HuH-7 (cell line): ENCODE measurements at regions not wholly inside any gene's neighbourhood (a gene's known extent, or its start where the extent isn't known, plus 50 kb on each side); places are given as distances from the start of the nearest gene placed in this dataset.

Experiments
- DNase-seq: peaks from one replicate; pipeline ENCODE4 v3.0.0; 2011; ENCODE audit warnings: low spot score

DNA sequence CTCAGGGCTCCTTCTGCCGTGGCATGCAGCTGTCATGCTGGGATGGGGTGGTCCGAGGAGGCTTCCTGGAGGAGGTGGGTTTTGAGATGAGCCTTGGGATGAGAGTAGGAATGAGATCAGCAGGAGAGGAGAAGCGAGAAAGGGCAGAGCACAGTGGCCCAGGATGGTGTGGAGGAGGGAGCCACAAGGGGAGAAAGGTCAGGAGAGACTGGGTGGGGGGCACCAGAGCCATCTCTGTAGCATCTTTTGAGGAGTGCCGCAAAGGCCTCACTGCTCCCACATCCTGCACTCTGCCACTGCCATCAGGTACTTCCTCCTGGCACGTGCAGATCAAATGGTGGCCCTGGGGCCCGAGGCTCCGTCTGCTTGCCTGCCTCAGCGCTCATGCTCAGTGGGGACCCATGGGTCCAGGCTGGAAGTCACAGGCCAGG is 150.2 kb downstream of the MACROH2A1 start:
- no peak for DNase-seq

DNA sequence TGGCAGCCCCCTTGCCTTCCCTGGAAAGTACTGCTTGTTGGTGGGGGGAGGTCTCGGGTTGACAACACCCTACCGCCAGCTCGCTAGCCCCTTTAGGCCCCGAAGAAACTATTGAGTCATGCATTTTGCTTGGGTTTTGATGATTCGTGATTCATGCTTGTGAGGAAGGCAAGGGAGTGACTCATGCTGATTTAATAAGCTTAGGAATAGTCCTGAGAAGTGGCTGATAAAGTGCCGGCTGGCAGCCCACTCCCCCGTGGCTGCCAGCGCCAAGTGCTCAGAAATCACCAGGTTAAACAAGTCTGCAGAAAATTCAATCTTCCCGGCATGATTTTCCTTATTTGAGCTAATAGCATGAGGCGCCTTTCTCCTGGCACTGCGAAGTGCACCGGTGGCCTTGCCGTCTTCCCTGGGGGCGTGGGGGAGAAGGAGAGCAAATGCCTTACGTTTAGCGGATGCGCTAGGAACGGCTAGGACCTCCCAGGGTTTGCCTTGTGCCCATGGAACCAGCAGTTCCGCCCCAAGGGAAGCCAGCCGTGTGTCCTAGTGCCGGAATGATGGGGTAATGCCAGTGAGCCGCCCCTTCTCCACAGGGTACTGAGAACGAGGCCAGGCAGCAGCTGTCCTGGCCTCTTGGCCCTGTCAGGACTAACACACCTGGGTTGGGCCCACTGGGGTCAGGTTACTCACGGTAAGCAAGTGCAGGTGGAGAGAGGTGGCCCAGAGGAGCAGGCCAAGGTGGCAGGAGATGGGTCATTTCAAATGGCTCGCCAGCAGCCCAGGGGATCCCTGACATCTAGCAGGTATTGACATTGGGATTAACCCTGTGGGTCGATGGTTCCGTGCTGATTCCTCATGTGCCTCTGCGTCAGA is 151.9 kb downstream of the MACROH2A1 start:
- no peak for DNase-seq

DNA sequence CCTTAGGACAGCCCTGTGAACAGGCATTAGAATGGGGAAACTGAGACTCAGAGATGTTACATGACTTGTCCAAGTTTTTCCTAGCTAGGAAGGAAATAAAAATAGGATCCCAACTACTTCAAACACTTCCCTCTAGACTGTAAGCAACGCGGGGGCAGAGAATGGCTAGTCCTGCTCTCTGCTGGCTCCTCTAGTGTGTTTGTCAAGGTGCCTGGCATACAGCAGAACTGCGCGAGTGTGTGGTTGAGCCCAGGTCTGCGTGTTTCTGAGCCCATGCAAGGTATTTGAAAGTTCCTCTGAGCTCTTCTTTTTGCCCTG is 152.5 kb downstream of the MACROH2A1 start:
- DNase-seq, result no peak

DNA sequence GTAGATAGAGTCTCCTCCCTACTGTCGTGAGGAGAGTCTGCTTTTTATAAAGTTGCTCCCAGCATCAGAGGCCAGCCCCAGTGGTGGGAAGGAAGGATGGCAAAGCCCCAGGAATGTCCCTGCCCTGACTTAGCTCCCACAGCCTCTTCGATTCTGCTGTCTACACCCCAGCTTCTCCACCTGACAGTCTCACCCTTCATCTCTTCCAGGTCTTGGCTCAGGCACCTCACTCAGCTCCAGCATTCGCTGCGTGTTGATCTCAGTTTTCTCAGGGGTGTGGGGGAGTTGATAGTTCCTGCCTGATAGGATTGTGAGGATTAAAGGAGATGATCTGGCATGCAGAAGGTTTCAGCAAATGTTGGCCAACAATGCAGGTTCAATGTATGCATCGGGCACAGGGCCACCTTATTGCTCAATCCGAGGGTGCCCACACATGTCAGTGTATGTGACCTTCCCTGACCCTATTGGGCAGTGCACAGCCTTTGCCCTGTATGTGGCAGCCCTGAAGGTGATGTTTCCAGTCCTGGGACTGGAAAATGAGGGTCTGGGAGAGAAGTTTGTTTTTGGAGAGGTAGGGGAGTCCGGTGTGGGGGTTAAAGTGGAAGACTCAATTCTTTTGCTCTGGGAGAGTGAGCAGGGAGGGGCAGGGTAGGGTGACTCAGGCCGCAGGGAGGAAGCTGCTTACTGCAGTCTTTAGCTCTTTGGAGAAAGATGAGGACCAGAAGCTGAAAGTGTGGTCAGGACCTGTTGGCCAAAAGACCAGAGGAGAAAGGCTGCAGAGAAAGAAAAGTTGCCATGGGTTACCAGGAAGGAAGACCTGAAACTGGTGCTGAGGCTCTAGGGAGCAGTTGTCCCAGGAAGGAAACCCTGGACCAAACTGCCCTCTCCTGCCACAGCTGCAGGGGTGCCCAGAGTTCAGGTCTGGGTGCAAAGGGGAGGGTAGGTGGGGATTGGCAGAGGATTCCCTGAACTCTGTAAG is 153.2 kb downstream of the MACROH2A1 start:
- DNase-seq, result no peak

DNA sequence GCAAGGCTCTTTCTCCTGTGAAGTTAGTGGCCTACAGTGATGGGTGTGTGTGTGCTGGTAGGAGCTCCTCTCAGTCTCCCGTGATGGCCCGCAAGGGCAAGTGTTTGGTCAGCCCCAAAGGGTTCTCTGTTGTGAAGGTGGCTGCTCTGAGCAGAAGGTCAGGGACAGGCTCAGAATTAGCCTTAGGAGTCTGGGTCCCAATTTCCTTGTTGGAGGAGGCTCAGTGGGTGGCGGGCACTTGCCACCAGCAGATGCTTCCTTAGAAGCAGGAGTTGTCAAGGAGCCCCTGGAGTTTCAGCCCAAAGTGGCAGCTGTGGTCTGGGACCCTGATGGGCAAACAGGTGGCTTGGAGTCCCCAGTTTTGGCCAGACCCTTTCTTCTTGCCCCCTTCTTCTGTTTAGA is 154.4 kb downstream of the MACROH2A1 start:
- no peak for DNase-seq

DNA sequence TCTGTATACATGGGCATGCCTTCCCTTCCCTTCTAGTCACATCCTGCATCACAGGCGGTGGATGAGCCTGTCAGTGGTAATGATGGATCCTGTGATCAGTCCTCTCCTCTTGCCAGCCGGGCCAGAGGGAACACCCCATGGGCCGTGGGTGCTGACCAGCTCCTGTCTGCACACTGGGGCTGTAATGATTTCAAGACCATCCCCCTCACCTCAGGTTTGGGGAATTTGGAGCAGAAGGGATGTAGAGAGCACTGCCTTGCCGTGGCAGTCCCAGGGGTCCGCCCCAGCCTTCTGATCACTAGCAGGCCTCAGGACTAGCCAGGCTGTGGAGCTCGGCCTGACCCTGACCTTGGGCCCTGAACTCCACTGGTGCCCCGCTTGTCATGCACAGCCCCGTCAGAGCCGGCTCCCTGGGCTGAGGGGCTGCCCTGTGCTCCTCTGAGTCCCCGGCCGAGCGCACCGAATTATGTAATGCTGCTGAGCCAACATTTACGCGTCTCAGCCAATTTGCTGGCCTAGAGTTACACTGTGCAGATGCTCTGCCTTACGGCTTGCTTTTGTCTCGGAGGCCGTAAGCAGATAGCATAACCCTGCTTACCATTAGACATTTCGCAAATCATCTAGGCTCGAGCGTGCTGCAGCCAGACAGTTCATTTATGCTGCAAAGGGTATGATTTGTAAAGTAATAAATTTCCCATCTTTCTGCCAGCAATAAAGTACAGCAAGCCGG is 155.3 kb downstream of the MACROH2A1 start:
- no peak for DNase-seq

DNA sequence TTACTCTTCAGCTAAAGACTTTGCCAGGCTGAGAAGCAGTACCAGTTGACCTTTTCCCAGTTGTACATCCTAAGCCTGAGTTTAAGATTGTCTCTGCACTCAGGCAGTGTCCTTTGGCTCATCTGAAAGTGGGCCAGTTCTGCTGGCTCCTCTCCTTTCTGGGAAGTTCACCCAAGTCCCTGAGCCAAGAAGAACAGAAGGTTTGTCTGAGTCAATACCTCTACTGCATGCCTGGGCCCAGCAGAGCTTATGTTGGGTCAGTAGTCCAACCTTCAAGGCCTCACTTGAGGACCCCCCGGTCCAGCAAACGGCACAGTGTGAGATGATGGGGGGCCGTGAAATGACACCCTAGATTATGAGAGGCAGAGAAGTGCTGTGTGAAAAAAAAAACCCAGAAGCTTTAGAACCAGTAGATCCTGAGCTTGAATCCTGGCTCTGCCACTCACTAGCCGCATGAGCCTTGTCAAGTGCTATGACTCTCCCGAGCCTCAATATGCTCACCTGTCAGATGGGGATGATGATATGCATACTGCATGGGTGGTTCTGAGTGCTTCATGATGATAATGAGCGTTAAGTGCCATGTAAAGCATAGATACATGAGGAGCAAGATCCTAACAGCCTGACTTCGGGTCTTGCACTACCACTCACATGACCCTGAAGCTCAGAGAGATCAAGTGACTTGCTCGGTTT is 156.0 kb downstream of the MACROH2A1 start:
- DNase-seq, result no peak

DNA sequence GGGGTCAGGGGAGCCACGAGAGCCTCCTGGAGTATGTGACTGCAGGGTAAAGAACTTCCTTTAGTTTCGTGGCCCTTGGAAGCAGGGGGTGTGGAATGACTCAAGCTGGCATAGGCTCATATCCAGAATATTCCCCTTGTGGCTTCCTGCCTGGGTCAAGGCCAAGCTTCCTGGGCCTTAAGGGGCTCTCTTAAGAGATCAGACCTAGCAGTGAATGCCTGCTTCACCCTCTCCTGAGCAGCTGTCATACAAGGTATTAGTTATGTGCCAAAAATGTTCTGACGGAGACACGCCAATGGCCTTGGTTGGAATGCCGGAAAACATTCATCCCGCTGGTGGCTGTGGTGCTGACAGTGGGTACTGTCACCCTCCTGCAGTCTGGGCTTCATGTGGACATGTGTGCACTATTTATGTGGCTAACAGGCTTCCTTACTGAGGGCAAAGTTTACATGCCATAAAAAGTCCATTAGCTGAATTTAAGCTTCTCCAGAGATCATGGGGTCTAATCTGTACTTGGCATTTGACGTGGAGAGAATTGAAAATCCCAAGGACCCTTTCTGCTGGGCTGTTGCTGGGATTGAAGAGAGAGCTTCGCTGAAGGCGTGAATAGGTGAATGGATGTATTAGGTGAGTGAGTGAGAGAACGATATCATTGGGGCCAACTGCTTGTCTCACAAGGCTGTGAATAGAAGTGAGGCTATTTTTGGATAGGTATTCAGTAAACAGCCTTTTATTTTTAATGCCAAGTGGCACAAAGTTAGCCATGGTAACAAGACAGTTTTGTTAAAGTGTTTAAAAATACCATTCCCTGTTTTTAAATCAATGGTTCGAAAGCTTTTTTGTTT is 156.8 kb downstream of the MACROH2A1 start:
- no peak for DNase-seq

DNA sequence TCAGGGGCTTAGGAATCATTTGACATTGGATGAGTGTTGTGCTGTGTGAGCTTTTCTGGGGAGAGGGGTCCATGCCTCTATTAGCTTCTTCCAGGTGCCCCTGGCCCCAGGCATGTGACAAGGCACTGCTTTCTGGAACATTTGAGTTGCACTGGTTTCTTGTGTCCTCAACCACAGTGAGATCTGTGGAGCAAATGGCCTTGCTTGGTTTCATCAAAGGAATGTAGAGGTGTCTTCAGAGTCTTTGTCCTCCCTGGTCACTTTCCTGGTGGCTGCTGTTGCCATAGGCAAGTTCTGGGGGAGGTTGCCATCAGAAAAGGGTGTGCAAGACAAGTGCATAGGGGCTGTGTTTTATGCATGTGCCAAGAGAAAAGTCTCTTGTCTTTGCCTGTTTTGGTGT is 157.5 kb downstream of the MACROH2A1 start:
- no peak for DNase-seq

DNA sequence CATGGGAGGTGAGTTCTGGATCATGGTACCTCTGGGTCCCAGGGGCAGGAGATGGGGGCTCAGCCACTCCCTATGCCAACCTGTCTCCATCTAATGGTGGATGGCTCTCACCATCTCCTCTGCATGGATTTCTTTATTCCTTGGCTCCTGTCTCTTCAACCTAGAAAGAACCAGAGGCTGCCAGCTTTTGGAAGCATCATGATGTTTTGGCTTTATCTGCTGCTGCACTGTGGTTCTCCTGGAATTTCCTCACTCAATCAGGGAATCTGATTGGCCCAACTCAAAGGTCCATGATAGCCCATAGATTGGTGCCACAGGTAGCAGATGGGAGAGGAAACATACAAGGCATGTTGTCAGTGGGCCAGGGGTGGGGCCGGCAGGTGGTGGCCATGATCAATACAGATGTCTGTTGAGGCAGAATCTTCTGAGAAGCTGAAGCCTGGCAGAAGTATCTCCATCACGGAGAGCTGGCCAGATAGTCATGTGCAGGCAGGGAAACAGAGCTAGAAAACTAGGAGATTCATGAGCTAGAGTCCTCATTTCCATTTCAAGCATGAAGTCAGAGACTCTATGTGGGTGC is 158.2 kb downstream of the MACROH2A1 start:
- DNase-seq, result no peak

DNA sequence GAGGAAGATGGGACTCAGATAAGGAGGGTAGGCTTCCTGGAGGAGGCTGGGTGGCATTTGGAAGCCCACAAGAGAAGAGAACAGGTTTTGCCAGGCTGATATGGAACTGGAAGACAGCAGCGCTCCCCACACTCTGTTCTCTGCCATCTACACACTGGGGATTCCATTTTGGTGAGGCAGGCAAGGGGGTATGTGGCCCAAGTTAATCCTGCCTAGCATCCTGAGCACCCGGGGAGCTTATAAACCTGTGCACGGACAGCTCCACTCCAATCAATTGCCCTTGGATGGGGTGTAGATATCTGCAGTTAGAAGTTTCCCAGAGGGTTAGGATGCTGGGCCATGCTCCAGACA is 158.8 kb downstream of the MACROH2A1 start:
- no peak for DNase-seq

DNA sequence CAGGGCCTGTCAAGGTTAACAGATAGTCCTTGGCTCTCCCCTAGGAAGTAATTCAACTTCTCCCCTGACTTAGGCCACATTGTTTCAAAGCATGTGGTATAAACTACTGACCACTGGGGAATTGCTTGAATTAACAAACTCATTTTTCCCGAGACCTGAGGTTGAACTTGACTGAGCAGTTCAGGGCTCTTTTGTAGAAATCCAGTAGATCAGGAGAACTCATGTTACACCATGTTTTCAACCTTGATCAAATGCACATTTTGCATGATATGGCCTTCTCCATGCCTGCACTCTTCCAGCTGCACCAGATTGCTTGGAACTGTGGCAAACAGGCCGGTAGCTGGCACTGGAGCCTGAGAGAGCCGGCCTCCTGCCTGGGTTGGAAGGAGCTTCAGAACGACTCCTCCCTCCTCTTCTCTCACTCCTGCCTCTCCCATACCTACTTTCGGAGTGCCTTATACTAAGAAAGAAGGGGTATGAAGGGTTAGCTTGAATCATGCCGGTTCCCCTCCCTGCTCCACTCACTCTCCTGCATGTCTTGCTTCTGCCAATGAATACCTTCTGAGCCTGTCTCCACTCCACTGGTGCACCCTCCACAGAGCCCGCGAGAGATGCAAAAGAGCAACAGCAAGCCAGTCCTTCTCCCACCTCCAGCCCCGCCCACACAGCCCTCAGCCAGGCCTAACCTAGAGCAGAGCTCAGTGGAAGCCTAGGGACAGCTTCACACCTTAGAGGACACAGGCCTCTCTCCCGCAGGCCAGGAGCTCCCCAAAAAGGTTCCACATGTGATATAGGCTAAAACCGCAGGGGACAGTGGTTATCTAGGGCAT is 159.4 kb downstream of the MACROH2A1 start:
- no peak for DNase-seq

DNA sequence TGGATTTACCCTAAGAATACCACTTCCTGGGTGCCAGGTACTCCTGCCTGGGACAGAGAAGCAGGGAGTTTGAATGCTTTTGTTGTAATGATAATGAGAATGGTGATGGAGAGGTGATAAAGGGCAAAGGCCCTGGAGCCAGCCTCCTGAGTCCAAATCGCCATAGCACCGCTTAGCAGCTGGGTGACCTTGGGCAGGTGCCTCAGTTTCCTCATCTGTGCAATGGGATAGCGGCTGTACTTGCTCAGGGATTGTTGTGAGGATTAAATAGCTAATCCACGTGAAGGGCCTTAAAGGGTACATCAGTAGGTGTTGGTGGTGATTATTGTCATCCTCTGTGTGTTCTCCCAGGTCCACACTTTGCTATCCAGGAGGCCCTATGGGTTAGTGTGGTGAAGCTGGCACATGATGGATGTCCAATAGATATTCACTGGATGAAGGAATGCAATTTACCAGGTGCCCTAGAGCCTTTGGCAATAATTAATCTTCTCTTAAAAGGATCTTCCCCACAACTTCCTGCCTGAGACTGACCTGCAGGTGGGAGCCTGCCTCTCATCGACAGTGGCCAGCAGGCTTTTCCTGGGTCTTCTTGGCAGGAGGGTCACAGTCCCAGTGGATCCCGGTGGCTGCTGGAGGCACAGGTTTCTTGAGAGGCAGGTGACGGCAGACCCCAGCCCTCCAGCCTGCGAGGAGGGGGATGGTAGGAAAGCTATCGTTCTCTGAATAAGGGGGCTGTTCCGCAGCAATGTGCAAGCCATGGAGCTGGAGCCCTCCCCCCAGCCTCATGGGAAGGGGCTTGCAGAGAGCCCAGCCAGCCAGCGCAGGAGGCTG is 160.2 kb downstream of the MACROH2A1 start:
- DNase-seq, result no peak

DNA sequence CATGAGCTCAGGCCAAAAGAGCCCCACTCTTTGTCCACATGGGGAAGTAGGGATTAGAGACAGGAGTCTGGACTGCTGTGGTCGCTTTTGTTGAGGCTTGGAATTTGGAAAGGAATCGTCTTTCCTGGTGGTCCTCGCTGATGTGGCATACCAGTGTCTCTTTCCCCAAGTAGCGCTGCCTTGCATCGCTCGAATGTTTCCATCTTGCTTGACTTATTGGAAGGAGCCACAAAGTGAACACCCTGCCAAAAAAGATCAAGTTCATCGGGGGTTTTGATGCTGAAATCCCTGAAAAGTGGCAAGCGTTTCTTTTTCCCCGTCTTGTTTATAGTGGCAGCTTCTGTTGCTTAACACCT is 161.3 kb downstream of the MACROH2A1 start:
- DNase-seq, result no peak

DNA sequence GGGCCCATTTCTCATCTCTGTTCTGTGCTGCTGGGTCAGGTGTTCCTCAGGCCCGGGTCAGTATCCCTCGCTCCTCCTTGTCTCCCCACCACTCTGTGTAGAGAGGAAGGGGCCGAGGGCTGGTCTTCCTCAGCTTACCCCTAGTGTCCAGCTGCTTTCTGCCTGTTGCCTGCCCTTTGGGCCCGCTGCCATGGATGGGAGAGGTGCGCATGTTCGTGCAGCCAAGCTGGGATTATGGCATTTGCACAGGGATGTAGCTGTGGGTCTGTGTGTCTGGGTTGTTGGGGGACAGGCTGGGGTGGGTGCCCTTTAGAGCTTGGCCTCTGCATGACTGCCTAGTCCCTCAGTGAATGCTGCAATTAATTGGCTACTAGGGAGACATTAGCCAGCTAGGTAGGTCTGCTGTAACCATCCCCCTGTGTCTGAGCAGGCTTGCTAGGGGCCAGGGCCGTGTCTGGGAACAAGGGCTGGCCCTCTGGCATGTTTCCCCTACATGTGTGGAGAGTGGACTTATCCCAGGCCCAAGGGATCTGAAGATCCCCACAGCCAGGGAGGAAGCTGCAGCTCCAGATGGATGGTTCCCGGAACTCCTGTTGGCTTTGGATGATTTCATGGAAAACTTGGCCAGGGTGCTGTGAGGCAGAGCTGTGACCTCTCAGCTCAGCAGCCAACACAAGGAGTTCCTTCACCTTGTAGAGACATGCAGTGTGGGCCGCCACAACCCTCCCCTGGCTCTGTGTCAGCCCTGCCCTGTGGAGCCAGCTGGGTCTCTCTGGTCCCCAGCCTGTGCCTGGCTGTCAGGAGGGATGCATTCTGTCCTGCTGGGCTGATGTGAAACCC is 161.9 kb downstream of the MACROH2A1 start:
- no peak for DNase-seq

DNA sequence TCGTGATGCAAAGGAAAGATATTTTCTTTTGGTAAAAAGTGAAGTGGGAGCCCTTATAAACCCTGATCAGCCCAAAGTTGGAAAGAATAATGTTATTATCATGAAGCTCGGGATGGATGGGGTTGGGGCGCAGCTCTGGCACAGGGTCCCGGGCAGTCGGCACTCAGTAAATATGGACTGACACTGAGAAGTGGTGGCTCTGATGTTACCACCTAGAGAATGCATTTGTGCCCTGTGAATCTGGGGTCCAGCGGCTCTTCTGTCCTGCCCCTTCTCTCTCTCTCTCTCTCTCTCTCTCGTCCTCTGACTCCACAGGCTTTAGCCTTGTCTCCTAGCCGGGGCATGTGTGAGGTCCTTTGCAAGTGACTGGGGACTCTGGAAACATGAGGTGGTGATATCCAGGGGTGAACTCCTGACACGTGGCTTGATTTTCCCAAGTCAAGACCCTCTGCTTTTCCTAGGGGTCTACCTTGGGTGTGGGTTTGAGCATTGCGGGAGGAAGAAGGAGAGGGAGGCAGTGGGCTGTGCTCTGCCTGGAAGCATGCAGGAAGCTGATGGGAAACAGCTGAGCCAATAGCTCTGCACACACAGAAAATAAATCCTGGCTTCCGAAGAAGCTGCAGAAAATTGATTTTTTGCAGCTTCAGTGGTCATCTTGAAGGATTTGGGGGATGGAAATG is 162.7 kb downstream of the MACROH2A1 start:
- no peak for DNase-seq

DNA sequence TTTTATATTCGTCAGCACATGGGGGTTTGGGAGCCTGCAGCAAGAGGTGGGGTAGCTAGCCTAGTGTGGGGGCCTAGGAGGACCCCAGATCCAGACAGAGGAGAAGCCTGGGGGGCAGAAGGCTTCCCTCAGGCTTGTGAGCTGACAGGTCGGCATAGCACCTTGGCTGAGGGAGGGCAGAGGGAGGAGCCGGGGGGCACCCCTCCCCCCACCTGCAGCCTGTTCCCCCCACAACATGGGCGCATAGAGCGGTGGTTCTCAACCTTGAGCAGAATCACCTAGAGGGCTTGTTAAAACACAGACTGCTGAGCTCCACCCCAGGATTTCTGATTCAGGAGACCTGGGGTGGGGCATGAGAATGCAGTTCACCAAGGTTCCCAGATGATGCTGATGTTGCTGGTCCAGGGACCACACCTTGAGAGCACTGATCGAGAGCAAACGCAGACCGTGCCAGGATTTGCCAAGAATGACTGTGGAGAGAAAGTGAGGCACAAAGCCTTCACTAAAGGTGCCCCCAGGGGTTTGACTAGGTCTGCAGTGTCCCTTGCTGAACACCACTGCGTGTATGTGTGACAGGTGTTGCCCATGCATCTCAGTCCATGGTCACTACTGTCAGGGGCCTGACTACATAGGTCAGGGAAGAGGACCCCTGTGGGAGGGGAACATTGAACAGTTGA is 163.3 kb downstream of the MACROH2A1 start:
- DNase-seq, result no peak
